ENCODE measurements at regions not wholly inside any gene's neighbourhood (a gene's known extent, or its start where the extent isn't known, plus 50 kb on each side); places are given as distances from the start of the nearest gene placed in this dataset.

DNA sequence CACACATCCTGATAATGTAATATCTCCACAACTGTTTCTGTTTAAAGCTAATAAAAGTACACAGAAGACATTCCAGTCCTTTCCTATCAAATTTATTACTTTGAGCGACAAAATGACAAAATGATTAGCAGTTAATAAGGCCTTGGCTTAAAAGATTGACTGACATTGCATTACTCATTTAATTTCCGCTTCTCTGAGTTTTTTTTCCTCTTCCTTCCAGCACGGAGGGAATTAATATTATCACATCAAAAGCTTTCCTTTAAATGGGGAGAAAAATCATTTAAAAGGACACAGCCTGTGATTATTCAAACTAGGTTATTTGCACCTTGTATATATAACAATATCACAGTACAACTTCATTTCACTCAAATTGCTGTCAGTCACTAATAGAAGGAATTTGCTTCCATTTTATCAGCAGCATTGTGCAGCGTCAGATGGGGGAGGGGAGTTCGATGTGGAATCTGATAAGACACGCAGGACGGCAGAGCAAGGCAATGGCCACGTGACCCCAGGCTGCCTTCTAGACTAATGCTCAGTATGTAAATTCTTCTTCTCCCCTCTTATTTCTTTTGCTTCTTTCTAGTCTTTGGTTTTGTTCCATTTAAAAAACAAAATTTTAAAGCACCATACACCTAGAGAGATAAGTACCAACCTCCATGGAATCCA lies 400.5 kb downstream of the IRX1 start:
- DNase-seq, result no peak
- Histone ChIP-seq H3K36me3 (no peaks in the 10 kb centered on the region), H3K4me1 (no peaks in the 10 kb centered on the region), H3K9me3 (peaks cover 0 to 2% (median 0%) of the 10 kb centered on the region in 4 donors), H3K27me3 (no peaks in the 10 kb centered on the region), H3K27ac (no peak overlapping the region), H3K4me3 (no peak overlapping the region)
- TF ChIP-seq, protein P1, sequence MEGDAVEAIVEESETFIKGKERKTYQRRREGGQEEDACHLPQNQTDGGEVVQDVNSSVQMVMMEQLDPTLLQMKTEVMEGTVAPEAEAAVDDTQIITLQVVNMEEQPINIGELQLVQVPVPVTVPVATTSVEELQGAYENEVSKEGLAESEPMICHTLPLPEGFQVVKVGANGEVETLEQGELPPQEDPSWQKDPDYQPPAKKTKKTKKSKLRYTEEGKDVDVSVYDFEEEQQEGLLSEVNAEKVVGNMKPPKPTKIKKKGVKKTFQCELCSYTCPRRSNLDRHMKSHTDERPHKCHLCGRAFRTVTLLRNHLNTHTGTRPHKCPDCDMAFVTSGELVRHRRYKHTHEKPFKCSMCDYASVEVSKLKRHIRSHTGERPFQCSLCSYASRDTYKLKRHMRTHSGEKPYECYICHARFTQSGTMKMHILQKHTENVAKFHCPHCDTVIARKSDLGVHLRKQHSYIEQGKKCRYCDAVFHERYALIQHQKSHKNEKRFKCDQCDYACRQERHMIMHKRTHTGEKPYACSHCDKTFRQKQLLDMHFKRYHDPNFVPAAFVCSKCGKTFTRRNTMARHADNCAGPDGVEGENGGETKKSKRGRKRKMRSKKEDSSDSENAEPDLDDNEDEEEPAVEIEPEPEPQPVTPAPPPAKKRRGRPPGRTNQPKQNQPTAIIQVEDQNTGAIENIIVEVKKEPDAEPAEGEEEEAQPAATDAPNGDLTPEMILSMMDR (IDR thresholded peaks at IDR 0.05), result no peak
- no peak for TF ChIP-seq POLR2A (IDR thresholded peaks at IDR 0.05)

GRCh38 chr5:3996707-3997336 lies 401.2 kb downstream of the IRX1 start:
- H3K4me1 ChIP-seq, result no peaks in the 10 kb centered on the region
- H3K36me3 ChIP-seq, result no peaks in the 10 kb centered on the region
- H3K27ac ChIP-seq, result no peak overlapping the region
- H3K4me3 ChIP-seq, result no peak overlapping the region
- peaks cover 0 to 2% (median 0%) of the 10 kb centered on the region in 4 donors for H3K9me3 ChIP-seq
- H3K27me3 ChIP-seq, result no peaks in the 10 kb centered on the region
- TF ChIP-seq, protein P1 (IDR thresholded peaks at IDR 0.05), result no peak
- no peak for TF ChIP-seq POLR2A (IDR thresholded peaks at IDR 0.05)
- DNase-seq, result no peak

GRCh38 chr5:3997670-3998069 lies 402.0 kb downstream of the IRX1 start:
- H3K4me1 ChIP-seq, result no peaks in the 10 kb centered on the region
- no peaks in the 10 kb centered on the region for H3K36me3 ChIP-seq
- no peak overlapping the region for H3K4me3 ChIP-seq
- no peak for TF ChIP-seq POLR2A (IDR thresholded peaks at IDR 0.05)
- TF ChIP-seq, protein P1 (IDR thresholded peaks at IDR 0.05), result no peak
- H3K27ac ChIP-seq, result no peak overlapping the region
- H3K27me3 ChIP-seq, result no peaks in the 10 kb centered on the region
- no peak for DNase-seq
- H3K9me3 ChIP-seq, result no peaks in the 10 kb centered on the region

DNA sequence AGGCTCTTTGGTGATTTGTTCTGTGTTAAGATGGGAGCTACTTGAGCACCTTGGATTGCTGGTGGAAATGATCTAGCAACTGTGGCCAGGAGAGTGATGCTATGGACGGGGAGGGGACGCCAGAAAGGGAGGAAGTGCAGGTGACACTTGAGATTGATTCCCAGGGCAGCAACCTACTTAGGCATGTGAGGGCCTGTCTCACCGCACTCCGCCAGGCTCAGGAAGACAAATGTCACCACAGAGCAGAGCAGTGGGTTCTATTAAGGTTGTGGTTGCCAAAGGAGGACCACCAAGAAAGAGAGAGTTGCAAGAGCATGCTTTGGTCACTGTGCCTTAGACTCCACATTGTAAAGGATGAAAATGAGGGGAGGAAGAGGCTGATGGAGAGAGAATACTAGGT lies 404.3 kb downstream of the IRX1 start:
- H3K27me3 ChIP-seq, result no peaks in the 10 kb centered on the region
- no peak for DNase-seq
- no peak overlapping the region for H3K4me3 ChIP-seq
- H3K27ac ChIP-seq, result no peak overlapping the region
- TF ChIP-seq, protein P1 (IDR thresholded peaks at IDR 0.05), result no peak
- TF ChIP-seq POLR2A (IDR thresholded peaks at IDR 0.05), result no peak
- no peaks in the 10 kb centered on the region for H3K4me1 ChIP-seq
- no peaks in the 10 kb centered on the region for H3K36me3 ChIP-seq
- H3K9me3 ChIP-seq, result no peaks in the 10 kb centered on the region

DNA sequence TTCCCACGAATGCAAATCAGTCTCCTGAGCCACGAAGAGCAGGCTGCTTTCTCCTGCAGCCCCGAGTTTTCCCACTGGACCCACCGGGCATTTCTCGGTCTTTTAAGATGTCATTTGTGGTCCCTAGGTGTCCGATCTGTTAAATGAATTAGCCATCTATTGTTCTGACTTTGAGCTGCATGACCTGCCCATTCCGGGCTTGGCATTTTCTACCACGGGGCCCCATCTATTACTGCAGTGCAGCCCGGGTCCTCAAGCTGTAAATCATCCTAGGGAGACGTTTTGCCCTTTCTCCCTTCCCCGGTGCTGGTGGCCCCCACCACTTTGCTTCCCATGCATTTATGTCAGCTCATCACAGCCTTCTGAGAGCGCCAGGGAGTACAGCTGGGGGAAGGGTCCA lies 405.4 kb downstream of the IRX1 start:
- no peaks in the 10 kb centered on the region for H3K4me1 ChIP-seq
- no peak overlapping the region for H3K4me3 ChIP-seq
- no peaks in the 10 kb centered on the region for H3K9me3 ChIP-seq
- H3K27ac ChIP-seq, result no peak overlapping the region
- DNase-seq, result no peak
- TF ChIP-seq POLR2A (IDR thresholded peaks at IDR 0.05), result no peak
- TF ChIP-seq, protein P1 (IDR thresholded peaks at IDR 0.05), result no peak
- H3K36me3 ChIP-seq, result no peaks in the 10 kb centered on the region
- no peaks in the 10 kb centered on the region for H3K27me3 ChIP-seq

Measured in Peyer's patch (tissue), 4 donors.